ENCODE measurements at regions not wholly inside any gene's neighbourhood (a gene's known extent, or its start where the extent isn't known, plus 50 kb on each side); places are given as distances from the start of the nearest gene placed in this dataset.

- TF ChIP-seq GATA2 (IDR thresholded peaks at IDR 0.05; ENCODE audit: low read depth, low read length) (no peak), GATA3 (IDR thresholded peaks at IDR 0.05; ENCODE audit: low read depth, low read length) (no peak)
Observed at GRCh38 chr2:176976736-176977685, 235.6 kb upstream of the HNRNPA3 start.

Data from SH-SY5Y (cell line).